Neural crest cell (in vitro differentiated cells): ENCODE measurements at regions not wholly inside any gene's neighbourhood (a gene's known extent, or its start where the extent isn't known, plus 50 kb on each side); places are given as distances from the start of the nearest gene placed in this dataset.

Source experiments
- DNase-seq: peaks from one replicate; pipeline ENCODE4 v3.0.0; 2021; ENCODE audit warnings: low read depth, mixed read lengths, low spot score
- H3K27ac Mint-ChIP-seq: one replicate; pipeline ENCODE4 v1.8.0; 2021; ENCODE audit warnings: mild to moderate bottlenecking, mixed read lengths; ENCODE audit not compliant: unreplicated experiment
- H3K27me3 Mint-ChIP-seq: 2 replicates; pipeline ENCODE4 v1.8.0; 2021; ENCODE audit warnings: low read depth, mild to moderate bottlenecking, mixed read lengths
- H3K36me3 Mint-ChIP-seq: 2 replicates; pipeline ENCODE4 v1.8.0; 2021; ENCODE audit warnings: low read depth, mild to moderate bottlenecking, mixed read lengths
- H3K4me1 Mint-ChIP-seq: 2 replicates; pipeline ENCODE4 v1.8.0; 2021; ENCODE audit warnings: mixed read lengths
- H3K4me3 Mint-ChIP-seq: one replicate; pipeline ENCODE4 v1.8.0; 2021; ENCODE audit warnings: mild to moderate bottlenecking, mixed read lengths
- H3K9me3 Mint-ChIP-seq: 2 replicates; pipeline ENCODE4 v1.8.0; 2021; ENCODE audit warnings: mixed read lengths
- CTCF ChIP-seq: fragments of 200-600 bp; sonication (generic); conservative IDR thresholded peaks from 2 replicates; pipeline ENCODE4 v1.5.0; 2021; ENCODE audit warnings: antibody characterized with exemption, mild to moderate bottlenecking

DNA sequence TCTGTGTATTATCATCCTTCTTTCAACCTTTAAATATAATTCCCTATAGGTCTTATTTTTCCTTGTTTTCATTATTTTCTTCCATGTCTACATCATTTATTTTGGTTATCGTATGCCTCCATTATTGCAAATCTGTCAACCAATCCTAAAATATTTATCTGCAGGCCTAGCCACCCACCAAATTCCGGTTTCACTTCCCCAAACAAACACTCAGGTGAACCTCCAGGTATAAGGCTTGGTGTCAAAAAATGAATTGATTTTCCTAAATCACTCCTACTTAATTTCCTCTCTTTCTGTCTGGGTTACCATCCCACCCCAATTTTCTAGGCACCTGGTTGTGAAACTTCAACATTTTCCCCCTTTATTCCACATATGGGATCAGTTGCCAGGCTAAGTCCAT lies 111.9 kb upstream of the LINC00305 start:
- no peak for DNase-seq
- H3K27me3 Mint-ChIP-seq: no peaks in the 10 kb centered on the region
- no peak overlapping the region for H3K27ac Mint-ChIP-seq
- peaks cover 4% of the 10 kb centered on the region for H3K9me3 Mint-ChIP-seq
- TF ChIP-seq CTCF: no peak
- no peaks in the 10 kb centered on the region for H3K36me3 Mint-ChIP-seq
- H3K4me3 Mint-ChIP-seq: no peak overlapping the region
- H3K4me1 Mint-ChIP-seq: no peaks in the 10 kb centered on the region

DNA sequence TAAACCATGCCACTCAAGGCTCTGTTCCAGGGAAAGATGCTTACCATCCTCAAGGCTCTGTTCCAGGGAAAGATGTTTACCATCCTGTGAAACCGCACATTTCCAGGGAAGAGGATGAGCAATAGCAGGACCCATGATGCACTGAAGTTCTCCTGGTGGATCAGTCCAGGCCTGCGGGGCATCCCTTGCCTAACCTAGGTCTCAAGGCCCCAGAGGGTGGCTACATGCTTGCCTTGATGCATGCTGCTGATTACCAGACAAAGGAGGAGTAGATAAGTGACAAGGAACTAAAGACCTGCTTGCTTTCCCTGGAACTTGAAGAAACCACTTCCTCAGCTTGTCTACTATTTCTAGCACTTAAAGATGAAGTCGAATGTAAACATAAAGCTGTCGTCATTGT lies 111.0 kb upstream of the LINC00305 start:
- H3K27ac Mint-ChIP-seq: no peak overlapping the region
- H3K4me3 Mint-ChIP-seq: no peak overlapping the region
- TF ChIP-seq CTCF: no peak
- H3K4me1 Mint-ChIP-seq: no peaks in the 10 kb centered on the region
- no peaks in the 10 kb centered on the region for H3K36me3 Mint-ChIP-seq
- DNase-seq: no peak
- peaks cover 7% of the 10 kb centered on the region for H3K9me3 Mint-ChIP-seq
- H3K27me3 Mint-ChIP-seq: no peaks in the 10 kb centered on the region

DNA sequence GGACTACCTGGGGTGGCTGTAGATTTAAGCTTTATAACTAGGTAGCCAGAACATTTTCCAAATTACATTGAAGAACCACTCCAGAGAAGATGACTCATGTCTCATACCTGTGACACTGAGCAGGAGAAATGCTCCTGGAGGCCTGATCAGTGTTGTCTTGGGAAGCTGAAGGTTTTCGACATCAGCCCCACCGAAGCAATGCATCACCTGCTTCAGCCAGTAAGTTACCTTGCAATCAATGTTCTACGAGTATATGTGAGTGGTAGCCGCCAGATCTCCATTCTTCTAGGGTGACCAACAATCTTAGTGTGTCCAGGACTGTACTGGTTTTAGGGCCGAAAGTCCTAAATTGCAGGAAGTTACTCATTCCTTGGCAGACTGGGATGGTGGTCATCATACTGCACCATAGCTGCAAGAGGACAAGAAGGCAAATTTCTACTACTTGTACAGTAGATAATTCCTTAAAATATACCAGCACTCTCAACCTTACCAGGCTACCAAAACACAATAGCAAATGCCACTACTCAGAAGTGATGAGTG lies 109.3 kb upstream of the LINC00305 start:
- no peaks in the 10 kb centered on the region for H3K4me1 Mint-ChIP-seq
- TF ChIP-seq CTCF: no peak
- H3K27ac Mint-ChIP-seq: no peak overlapping the region
- no peak overlapping the region for H3K4me3 Mint-ChIP-seq
- peaks cover 7% of the 10 kb centered on the region for H3K9me3 Mint-ChIP-seq
- DNase-seq: no peak
- no peaks in the 10 kb centered on the region for H3K27me3 Mint-ChIP-seq
- no peaks in the 10 kb centered on the region for H3K36me3 Mint-ChIP-seq

- no peak for TF ChIP-seq CTCF
- H3K9me3 Mint-ChIP-seq: peaks cover 7% of the 10 kb centered on the region
- no peak overlapping the region for H3K27ac Mint-ChIP-seq
- no peaks in the 10 kb centered on the region for H3K27me3 Mint-ChIP-seq
- H3K36me3 Mint-ChIP-seq: no peaks in the 10 kb centered on the region
- DNase-seq: no peak
- peaks cover 4% of the 10 kb centered on the region for H3K4me1 Mint-ChIP-seq
- no peak overlapping the region for H3K4me3 Mint-ChIP-seq
Observed at GRCh38 chr18:64254399-64255093, 105.7 kb upstream of the LINC00305 start.

DNA sequence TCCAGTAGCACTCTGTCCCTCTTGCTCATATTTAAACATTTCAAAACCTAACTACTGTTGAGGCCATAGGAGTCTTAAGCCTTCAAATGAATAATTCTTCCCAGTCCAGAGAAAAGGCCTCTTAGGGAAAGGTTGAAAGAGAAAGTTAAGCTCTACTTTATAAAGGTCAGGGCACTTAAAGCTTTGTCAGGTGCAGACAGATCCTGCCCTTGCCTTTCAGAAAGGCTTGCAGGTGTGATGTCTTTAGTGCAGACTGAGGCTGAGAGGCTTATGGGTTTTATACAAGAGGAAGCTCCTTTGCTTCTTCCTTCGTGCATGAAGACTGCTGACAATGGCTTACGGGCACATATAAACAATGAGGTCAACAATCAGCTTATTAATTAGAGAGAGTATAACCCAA lies 105.0 kb upstream of the LINC00305 start:
- Mint-ChIP-seq H3K4me3 (no peak overlapping the region), H3K27ac (no peak overlapping the region), H3K4me1 (peaks cover 4% of the 10 kb centered on the region), H3K27me3 (no peaks in the 10 kb centered on the region), H3K36me3 (no peaks in the 10 kb centered on the region), H3K9me3 (peaks cover 7% of the 10 kb centered on the region)
- no peak for DNase-seq
- TF ChIP-seq CTCF: no peak
